Ascending aorta (tissue), 2 donors: ENCODE measurements at regions not wholly inside any gene's neighbourhood (a gene's known extent, or its start where the extent isn't known, plus 50 kb on each side); places are given as distances from the start of the nearest gene placed in this dataset.
"Not testable (repeated sequence)": the region's sequence is repeated elsewhere in the genome, so short reads cannot be mapped to it uniquely, and the experiment has no call there.

Experiments
- DNase-seq, 2 donors: peaks; one replicate each; pipeline ENCODE4 v3.0.0-alpha.2; 2019; ENCODE audit warnings: low spot score in 2 of 2
- H3K27ac ChIP-seq, 2 donors: fragments of 200-600 bp; sonication (generic); one replicate each; pipeline ENCODE4 v1.5.1; 2016 to 2017; ENCODE audit warnings: mild to moderate bottlenecking in 1 of 2
- H3K27me3 ChIP-seq: fragments of 200-600 bp; sonication (generic); one replicate; pipeline ENCODE4 v1.5.1; 2017
- H3K36me3 ChIP-seq, 2 donors: fragments of 200-600 bp; sonication (generic); one replicate each; pipeline ENCODE4 v1.5.1; 2016
- H3K4me1 ChIP-seq, 2 donors: fragments of 200-600 bp; sonication (generic); one replicate each; pipeline ENCODE4 v1.5.1; 2016 to 2017; ENCODE audit warnings: mild to moderate bottlenecking in 1 of 2
- H3K4me3 ChIP-seq, 2 donors: fragments of 200-600 bp; sonication (generic); one replicate each; pipeline ENCODE4 v1.5.1; 2016 to 2017; ENCODE audit warnings: mild to moderate bottlenecking in 1 of 2
- H3K9me3 ChIP-seq, 2 donors: fragments of 200-600 bp; sonication (generic); one replicate each; pipeline ENCODE4 v1.5.1; 2016
- CTCF ChIP-seq, 3 experiments: fragments of 200-600 bp in 2 of 3; fragments of 450-650 bp in 1 of 3; sonication (generic) in 2 of 3; IDR thresholded peaks; one replicate each; pipeline ENCODE4 v1.5.1; 2016 to 2019; ENCODE audit warnings: antibody characterized with exemption in 3 of 3, mild to moderate bottlenecking in 1 of 3, moderate library complexity in 1 of 3
- intact Hi-C: fragments of 100-400 bp; cut with DNase I; formaldehyde crosslinking; loops from one replicate; pipeline ENCODE4 v1.15.1; 2023

- H3K4me1 ChIP-seq: no peaks in the 10 kb centered on the region
- no peaks in the 10 kb centered on the region for H3K9me3 ChIP-seq
- TF ChIP-seq CTCF (IDR thresholded peaks at IDR 0.05): no peak
- intact Hi-C loops: no loop called here
- H3K27me3 ChIP-seq: no peaks in the 10 kb centered on the region
- DNase-seq: no peak
- H3K27ac ChIP-seq: no peak overlapping the region
- H3K4me3 ChIP-seq: no peak overlapping the region
- no peaks in the 10 kb centered on the region for H3K36me3 ChIP-seq
Observed at GRCh38 chr10:3255616-3256015, 83.0 kb upstream of the PITRM1 start.

GRCh38 chr10:3255075-3255474 is 82.5 kb upstream of the PITRM1 start:
- no peaks in the 10 kb centered on the region for H3K36me3 ChIP-seq
- H3K27me3 ChIP-seq: no peaks in the 10 kb centered on the region
- no peaks in the 10 kb centered on the region for H3K9me3 ChIP-seq
- no peak for DNase-seq
- H3K4me1 ChIP-seq: no peaks in the 10 kb centered on the region
- no peak overlapping the region for H3K4me3 ChIP-seq
- TF ChIP-seq CTCF (IDR thresholded peaks at IDR 0.05): no peak
- intact Hi-C loops: no loop called here
- no peak overlapping the region for H3K27ac ChIP-seq

DNA sequence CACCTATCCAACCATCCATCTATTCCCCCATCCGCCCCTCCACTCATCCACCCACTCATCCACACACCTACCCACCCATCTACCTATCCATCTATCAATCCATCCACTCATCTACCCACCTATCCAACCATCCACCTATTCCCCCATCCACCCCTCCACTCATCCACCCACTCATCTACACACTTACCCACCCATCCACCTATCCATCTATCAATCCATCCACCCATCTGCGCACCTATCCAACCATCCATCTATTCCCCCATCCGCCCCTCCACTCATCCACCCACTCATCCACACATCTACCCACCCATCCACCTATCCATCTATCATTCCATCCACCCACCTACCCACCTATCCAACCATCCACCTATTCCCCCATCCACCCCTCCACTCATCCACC is 81.4 kb upstream of the PITRM1 start:
- H3K4me1 ChIP-seq, H3K27ac ChIP-seq, H3K4me3 ChIP-seq, H3K36me3 ChIP-seq, H3K9me3 ChIP-seq, intact Hi-C loops, DNase-seq, H3K27me3 ChIP-seq: not testable (repeated sequence)

- H3K27me3 ChIP-seq: no peaks in the 10 kb centered on the region
- no peak for DNase-seq
- H3K27ac ChIP-seq: no peak overlapping the region
- peaks cover 0 to 14% of the 10 kb centered on the region in 2 donors for H3K4me1 ChIP-seq
- H3K9me3 ChIP-seq: no peaks in the 10 kb centered on the region
- H3K36me3 ChIP-seq: no peaks in the 10 kb centered on the region
- no peak for TF ChIP-seq CTCF (IDR thresholded peaks at IDR 0.05)
- H3K4me3 ChIP-seq: no peak overlapping the region
- intact Hi-C loops: no loop called here
Observed at GRCh38 chr10:3251172-3251571, 78.6 kb upstream of the PITRM1 start.

DNA sequence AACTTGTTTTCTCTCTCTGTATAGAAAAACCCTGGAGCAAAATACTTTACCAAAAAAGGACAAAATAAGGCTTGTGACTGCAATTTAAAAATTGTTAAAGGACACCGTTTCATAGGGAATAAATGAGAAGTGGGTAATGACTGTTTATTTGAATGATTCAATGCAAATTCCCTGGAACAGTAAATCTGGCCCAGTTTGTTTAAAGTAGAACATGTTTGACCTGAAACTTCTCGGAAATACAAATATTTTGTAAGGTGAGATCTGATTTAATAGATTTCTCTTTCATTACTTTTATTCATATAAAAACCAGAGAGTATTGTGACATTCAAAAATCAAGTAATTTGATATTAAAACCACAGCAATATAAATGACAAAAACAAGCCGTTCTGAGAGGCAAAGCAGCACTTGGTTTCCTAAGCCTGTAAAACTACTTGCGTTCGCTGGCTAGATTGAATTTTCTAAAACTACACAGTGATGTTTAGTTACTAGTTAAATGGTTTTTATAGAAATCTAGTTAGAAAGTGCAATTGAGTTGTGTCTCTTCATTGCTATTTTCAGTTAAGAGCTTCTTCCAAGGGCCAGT is 76.8 kb upstream of the PITRM1 start:
- peak overlapping the region in 1 of 2 donors; percentile 6 for H3K4me3 ChIP-seq
- no peak for DNase-seq
- no peaks in the 10 kb centered on the region for H3K9me3 ChIP-seq
- H3K27ac ChIP-seq: peak overlapping the region; percentile 76 to 81
- no peaks in the 10 kb centered on the region for H3K36me3 ChIP-seq
- no peaks in the 10 kb centered on the region for H3K27me3 ChIP-seq
- intact Hi-C loops: loop anchor here (5.0 to 10.0 kb wide), 3 partner anchors 293 to 815 kb away; no protein-coding TSS in a partner anchor
- peaks cover 0 to 14% of the 10 kb centered on the region in 2 donors for H3K4me1 ChIP-seq
- no peak for TF ChIP-seq CTCF (IDR thresholded peaks at IDR 0.05)

DNA sequence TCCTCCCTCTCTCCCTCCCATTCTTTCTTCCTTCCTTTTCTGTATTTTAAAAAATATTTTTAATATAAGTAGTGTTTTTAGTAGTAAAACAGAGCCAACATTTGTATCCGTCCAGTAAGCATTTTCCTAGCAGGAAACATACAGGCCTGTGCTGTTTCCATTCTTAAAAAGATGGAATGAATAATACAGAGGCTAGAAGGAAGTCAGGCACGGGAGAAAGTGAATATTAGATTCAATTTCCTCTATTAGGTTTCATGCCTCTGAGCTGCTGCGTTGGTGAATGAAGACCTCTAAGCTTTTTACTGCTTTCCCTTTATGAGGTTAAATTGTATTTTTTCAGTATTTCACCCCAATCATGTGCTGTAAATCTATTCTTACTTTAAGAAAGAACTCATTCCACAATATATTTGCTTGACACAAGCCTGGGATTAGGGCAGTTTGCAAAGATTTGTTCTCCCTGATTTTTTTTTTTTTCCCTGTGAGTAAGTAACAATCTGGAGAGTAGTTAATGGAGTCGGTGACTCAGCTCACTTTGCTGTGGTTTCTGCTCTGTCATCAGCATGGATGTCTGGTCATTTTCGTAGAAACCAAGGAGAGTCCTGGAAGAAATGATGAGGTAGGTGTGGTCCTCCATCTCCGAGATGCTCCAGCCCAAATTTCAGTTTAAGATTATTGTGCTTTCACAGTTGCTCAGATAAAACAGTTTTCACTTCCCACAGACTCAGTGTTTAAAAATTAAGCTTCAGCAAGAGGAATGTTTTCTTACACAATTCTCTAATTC is 76.1 kb upstream of the PITRM1 start:
- peak overlapping the region; percentile 6 for H3K4me3 ChIP-seq
- DNase-seq: peak in 1 of 2 donors; percentile 81
- intact Hi-C loops: loop anchor here (5.0 to 10.0 kb wide), 3 partner anchors 294 to 816 kb away; no protein-coding TSS in a partner anchor
- H3K27ac ChIP-seq: peak overlapping the region; percentile 76 to 81
- no peaks in the 10 kb centered on the region for H3K36me3 ChIP-seq
- H3K27me3 ChIP-seq: no peaks in the 10 kb centered on the region
- H3K4me1 ChIP-seq: peaks cover 0 to 14% of the 10 kb centered on the region in 2 donors
- no peak for TF ChIP-seq CTCF (IDR thresholded peaks at IDR 0.05)
- no peaks in the 10 kb centered on the region for H3K9me3 ChIP-seq
